ENCODE measurements at regions not wholly inside any gene's neighbourhood (a gene's known extent, or its start where the extent isn't known, plus 50 kb on each side); places are given as distances from the start of the nearest gene placed in this dataset.

GRCh38 chr22:48169227-48169626, 1406.8 kb downstream of the TBC1D22A start:
- no peak for DNase-seq

GRCh38 chr22:48167238-48167637, 1404.8 kb downstream of the TBC1D22A start:
- no peak for DNase-seq

- DNase-seq, result no peak
These were observed 1398.8 kb downstream of the TBC1D22A start for GRCh38 chr22:48161298-48161697.

GRCh38 chr22:48157676-48158075, 1395.2 kb downstream of the TBC1D22A start:
- no peak for DNase-seq

GRCh38 chr22:48156603-48157355, 1394.3 kb downstream of the TBC1D22A start:
- DNase-seq, result no peak

- DNase-seq, result no peak
These were observed 1393.0 kb downstream of the TBC1D22A start for GRCh38 chr22:48155446-48155845.

- no peak for DNase-seq
These were observed 1392.4 kb downstream of the TBC1D22A start for GRCh38 chr22:48154943-48155240.

GRCh38 chr22:48154169-48154942, 1391.9 kb downstream of the TBC1D22A start:
- no peak for DNase-seq

- DNase-seq, result no peak
These were observed 1391.3 kb downstream of the TBC1D22A start for GRCh38 chr22:48153726-48154125.

- DNase-seq, result no peak
These were observed 1390.5 kb downstream of the TBC1D22A start for GRCh38 chr22:48152916-48153315.

- no peak for DNase-seq
These were observed 1389.8 kb downstream of the TBC1D22A start for GRCh38 chr22:48152164-48152775.

- DNase-seq, result no peak
These were observed 1389.2 kb downstream of the TBC1D22A start for GRCh38 chr22:48151641-48152040.

GRCh38 chr22:48147831-48148230, 1385.4 kb downstream of the TBC1D22A start:
- no peak for DNase-seq

GRCh38 chr22:48147404-48147803, 1385.0 kb downstream of the TBC1D22A start:
- no peak for DNase-seq

- DNase-seq, result no peak
These were observed 1384.0 kb downstream of the TBC1D22A start for GRCh38 chr22:48146426-48146825.

- no peak for DNase-seq
These were observed 1383.3 kb downstream of the TBC1D22A start for GRCh38 chr22:48145738-48146137.

- no peak for DNase-seq
These were observed 1381.9 kb downstream of the TBC1D22A start for GRCh38 chr22:48144318-48144717.

- DNase-seq, result no peak
These were observed 1381.4 kb downstream of the TBC1D22A start for GRCh38 chr22:48143856-48144255.

- no peak for DNase-seq
These were observed 1379.9 kb downstream of the TBC1D22A start for GRCh38 chr22:48142388-48142787.

- no peak for DNase-seq
These were observed 1378.9 kb downstream of the TBC1D22A start for GRCh38 chr22:48141301-48141700.

- no peak for DNase-seq
These were observed 1377.9 kb downstream of the TBC1D22A start for GRCh38 chr22:48140261-48140813.

- DNase-seq, result no peak
These were observed 1377.3 kb downstream of the TBC1D22A start for GRCh38 chr22:48139776-48140175.

GRCh38 chr22:48138855-48139254, 1376.4 kb downstream of the TBC1D22A start:
- no peak for DNase-seq

- DNase-seq, result no peak
These were observed 1376.0 kb downstream of the TBC1D22A start for GRCh38 chr22:48138427-48138826.
